ENCODE measurements at regions not wholly inside any gene's neighbourhood (a gene's known extent, or its start where the extent isn't known, plus 50 kb on each side); places are given as distances from the start of the nearest gene placed in this dataset.

DNA sequence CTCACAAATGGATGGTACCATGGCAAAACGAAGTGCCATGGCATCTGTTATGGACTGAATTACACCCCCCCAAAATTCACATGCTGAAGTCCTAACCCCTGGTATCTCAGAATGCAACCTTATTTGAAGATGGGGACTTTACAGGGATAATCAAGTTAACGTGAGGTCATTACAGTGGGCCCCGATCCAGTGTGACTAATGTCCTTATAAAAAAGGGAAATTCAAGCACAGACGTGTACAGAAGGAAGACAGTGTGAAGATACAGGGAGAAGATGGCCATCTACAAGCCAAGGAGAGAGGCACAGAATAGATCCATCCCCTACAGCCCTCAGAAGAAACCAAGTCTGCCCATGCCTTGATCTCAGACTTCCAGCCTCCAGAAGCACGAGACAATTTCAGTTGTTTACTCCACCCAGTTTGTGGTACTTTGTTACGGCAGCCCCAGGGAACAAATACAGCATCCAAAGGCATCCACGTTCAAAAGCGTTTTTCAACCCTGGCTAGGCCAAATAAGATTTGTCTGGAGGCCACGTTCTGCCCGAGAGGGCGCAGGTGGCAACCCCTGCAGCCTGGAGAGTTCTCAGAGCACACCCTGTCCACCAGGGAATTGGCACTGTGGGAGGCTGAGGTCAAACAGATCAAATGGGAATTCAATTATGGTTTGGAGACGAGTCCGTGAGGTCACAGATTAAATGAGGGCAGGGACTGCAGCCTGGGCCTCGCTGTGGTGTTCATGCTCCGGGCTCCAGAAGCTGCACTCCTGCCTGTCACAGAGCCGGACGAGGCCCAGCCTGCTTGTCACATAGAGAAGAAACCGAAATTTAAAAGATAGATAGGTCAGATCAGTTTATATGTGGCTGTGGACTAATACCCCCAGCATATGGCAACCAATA lies 494.8 kb downstream of the SHQ1 start:
- no peak for DNase-seq

DNA sequence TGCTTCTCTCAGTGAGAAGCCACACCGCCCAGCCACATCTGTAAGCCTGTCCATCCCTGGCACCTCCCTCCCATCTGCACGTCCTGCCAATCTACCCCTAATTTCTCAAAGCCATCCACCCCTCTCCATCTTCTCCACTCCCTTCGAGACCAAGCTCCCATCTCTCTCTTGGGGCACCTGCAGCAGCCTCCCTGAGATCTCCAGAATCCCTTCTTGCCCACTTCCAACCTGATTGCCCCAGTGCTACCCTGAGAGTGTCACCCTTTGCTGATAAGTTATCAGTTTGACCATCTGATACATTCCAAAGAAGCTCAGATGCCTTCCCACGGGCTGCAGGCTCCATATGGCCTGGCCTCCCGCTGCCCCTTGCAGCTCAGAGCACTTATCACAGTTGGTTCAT lies 496.1 kb downstream of the SHQ1 start:
- no peak for DNase-seq

DNA sequence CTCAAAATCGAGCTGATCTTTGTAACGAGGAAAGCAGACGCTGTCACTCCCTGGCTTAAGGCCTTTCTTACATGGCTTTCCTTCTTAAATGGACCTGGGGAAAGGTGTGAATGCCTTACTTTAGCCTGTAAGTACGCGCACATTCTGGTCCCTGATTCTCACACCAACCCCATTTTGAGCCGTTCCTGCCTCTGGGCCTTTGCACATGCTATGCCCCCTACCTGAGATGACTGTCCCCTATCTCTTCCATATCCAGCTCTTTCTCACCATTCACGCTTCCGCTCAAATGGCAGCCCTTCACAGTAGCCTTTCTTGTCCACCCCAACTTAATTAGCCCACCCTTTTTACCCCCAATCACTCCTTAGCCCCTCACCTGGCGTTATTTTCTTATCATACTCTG lies 496.7 kb downstream of the SHQ1 start:
- no peak for DNase-seq

DNA sequence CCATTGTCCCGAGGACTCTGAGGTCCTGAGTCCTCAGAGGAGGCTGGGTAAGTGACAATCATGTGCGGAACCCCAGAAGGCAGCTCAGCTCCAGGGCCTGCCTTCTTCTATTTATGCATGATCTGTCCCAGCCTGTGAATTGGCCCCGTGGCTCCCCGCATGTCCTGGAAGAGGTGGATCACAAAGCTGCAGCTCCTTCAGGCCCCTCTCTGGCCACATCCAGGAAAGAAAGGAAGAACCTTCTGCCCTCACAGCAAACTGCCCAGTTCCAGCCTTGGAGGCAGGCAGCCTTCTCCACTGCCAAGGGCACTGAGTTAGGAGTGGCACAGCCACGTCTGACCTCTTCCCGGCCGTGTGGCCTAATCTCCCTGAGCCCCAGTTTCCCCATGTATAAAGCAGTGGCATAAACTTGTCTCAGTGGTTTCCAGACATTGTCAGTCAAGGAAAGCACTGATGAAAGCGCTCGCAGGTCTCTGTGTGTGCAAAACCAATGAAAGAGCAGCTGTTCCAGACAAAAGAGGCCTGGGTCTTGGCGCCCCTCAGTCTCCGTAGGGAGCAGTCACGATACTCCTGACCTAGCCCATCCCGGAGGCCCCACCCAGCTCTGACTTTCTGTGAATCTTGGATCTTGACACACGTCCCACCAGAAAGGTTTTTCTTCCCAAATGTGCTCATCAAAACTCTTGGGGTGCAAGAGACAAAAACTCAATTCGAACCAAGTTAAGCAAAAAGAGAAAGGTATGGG lies 497.3 kb downstream of the SHQ1 start:
- DNase-seq, result no peak

DNA sequence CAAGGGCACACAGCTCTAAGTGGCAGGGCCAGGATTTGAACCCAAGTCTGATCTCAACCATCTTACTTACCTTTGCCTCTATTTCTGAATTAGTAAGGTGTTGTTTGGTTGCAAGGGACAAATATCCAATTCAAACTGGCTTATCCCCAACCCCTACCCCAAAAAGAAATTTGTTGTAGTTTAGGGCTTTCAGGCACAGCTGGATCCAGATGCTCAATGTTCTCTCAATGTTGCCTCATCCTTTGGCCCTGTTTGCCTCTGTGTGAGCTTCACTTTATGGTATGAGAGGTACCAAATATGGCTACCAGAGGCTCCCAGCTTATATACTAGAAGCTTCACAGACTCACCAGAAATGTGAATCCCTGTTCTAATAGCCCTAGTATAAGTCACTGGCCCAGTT lies 499.9 kb downstream of the SHQ1 start:
- no peak for DNase-seq

DNA sequence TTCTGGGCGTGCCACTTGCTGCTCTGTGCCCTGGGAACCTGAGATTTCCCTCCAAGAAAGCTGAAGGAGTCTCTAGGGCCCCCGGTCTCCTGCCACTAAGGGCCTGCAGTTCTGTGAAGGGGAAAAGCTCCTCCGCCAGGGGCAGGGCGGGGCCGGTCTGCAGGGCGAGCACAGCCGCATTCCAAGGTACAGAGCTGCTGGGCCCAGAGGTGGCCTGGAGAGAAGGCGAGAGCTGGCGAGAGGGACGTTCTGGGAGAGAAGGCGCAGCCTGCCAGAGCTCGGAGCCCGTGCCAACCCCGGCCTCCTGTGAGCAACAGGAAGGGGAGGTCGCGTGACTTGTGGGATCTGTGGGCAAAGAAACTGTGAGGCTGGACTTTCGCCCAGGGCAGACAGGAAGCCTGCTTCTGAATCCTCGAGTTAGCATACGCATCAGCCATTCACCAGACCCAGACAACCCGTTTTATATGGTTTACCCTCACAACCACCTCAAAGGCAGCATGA lies 500.4 kb downstream of the SHQ1 start:
- DNase-seq, result no peak

DNA sequence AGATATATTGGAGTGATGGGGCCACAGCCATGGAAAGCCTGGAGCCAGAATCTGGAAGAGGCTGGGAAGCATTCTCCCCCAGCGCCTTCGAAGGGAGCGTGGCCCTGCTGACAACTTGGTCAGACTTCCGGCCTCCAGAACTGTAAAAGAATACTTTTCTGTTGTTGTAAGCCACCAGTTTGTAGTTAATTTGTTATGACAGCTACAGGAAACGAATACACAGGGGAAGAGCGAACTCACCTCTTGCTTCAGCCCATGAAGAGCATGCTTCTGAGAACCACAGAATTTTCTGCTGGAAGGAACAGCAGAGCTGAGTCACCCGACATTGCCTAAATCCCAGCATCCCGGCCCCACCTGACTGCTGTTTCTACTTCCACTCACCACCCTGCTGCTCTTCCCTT lies 501.7 kb downstream of the SHQ1 start:
- DNase-seq, result no peak

DNA sequence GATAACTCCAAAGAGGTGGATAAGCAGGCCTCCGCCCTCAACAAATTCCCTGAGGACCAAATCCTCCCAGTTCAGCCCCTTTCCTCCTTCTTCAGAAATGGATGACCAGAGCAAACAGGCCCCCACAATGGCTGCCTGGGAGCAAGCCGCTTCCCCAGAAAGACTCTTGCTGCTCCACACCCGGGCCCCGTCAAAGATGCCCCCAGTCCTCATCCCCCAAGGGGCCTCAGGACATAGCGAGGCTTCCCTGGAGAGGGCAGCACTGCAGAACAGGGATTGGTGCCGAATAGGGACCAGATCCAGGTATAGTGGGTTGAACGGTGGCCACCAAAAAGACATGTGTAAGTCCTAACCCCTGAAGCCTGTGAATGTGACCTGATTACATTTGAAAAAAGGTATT lies 502.3 kb downstream of the SHQ1 start:
- DNase-seq, result no peak

DNA sequence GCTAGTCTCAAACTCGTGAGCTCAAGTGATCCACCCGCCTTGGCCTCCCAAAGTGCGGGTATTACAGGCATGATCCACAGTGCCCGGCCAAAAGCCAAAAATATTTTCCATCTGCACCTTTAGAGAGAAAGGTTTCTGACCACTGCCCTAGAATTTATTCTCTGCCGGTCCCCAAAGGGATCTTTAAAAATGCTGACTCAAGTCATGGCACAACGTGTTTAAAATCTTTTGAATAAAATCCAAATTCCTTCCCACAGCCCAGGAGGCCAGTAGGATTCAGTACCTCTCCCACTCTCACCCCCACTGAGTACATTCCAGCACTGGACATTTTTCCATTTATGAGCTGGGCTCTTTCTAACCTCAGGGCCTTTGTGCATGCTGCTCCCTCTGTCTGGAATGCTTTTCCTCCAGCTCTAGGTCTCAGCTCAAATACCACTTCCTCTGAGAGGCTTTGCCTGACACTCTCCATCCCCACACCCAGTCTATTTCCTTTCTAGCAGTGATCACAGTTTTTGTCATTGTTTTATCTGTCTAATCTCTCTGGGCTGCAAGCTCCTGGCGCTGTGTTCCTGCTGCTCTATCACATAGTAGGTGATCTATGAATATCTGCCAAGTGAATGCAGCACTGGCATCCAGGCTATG lies 502.9 kb downstream of the SHQ1 start:
- DNase-seq, result no peak

DNA sequence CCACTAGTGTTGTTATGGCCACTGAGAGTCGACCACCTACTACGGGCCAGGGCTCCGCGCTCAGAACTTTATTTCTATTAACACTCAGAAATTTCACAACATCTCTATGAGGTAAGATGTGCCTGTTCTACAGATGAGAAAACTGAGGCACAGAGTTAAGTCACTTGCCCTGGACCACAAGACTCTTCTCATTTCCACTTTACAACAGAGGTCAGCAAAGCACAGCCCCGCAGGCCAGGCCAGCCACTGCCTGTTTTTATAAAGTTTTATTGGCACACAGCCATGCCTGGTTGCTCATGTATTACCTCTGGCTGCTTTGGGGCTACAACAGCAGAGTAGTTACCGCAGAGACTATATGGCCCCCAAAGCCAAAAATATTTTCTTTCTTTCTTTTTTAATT lies 503.6 kb downstream of the SHQ1 start:
- DNase-seq, result no peak

DNA sequence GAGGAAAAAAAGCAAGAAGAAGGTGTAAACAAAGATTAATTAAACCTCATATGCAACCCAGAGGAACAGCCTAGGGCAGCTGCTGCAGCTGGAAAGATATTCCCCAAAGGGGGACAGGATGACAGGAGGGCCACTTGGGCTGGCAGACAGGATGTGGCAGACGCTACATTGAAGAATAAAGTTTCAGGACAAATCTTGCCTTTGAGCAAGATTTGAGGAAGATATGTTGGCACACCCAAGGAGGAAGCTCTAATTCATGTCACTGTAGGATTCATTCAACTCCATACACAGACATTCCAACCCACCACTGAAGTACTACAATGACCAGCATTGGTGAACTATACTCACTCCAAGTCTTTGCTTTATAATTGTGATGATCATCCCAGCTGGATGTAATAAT lies 504.0 kb downstream of the SHQ1 start:
- DNase-seq, result no peak

DNA sequence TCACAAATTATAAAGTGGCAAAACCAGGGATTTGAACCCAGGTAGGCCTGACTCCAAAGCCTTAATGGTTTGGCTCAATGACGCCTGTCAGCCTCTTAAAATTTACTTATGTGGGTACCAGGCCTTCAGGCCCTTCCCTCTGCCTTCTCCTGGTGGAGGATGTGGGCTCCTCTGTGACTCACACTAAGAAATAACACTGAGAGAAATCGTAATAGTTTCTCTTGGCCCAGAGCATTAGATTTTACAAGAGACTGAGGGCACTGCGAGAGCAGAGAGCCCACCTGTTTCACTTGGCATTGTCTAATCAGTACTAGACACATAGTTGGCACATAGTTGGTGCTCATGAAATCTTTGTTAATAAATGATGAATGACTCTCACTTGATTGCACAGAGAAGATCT lies 505.2 kb downstream of the SHQ1 start:
- DNase-seq, result no peak

DNA sequence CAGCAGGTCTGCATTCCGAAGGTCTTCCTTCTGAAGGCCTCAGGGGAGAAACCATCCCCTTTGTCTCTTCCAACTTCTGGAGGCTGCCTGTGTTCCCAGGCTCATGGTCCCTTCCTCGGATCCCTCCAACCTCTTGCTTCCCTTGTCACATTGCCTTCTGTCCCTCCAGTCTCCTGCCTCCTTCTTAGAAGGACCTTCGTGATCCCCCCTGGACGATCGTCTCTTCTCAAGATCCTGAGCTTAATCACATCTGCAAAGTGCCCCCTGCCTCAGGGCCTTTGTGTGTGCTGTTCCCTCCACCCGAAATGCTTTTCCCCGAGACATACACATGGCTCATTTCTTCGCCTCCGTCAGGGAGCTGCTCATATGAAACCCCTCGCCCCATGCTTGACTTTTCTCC lies 505.8 kb downstream of the SHQ1 start:
- no peak for DNase-seq

DNA sequence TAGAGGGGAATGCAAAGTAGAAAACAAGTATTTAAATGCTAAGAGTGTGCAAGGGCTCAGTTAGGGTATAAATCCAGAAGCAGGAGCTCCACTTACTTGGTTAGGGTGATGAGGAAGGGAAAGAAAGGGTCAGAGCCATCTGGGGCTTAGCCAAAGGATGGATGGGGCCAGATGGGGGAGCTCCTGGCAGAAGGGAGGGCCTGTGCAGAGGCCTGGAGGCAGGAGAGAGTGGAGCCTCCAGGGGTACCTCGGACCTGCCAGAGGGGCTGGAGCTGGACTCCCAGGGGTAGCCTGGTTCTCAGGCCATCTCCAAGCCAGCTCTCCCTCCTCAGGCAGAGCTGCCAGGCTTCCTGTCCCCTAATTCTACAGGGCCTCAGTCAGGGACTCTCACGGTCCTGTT lies 506.3 kb downstream of the SHQ1 start:
- no peak for DNase-seq

DNA sequence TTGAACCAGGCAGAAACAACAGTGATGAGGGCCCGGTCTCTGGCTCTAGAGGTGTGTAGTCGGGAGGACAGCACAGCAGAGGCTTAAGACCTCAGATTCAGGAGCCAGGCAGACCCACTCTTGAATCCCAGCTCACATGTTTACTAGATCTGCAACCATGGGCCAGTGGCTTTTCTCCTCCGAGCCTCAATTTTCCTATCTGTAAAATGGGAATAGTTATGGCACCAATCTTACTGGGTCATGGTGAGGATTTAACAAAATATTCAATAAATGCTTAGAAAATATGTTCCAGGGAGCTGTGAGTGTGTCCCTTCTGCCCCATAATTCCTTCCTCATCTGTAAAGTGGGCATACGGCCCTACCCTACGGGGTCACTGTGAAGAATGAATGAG lies 506.9 kb downstream of the SHQ1 start:
- no peak for DNase-seq

DNA sequence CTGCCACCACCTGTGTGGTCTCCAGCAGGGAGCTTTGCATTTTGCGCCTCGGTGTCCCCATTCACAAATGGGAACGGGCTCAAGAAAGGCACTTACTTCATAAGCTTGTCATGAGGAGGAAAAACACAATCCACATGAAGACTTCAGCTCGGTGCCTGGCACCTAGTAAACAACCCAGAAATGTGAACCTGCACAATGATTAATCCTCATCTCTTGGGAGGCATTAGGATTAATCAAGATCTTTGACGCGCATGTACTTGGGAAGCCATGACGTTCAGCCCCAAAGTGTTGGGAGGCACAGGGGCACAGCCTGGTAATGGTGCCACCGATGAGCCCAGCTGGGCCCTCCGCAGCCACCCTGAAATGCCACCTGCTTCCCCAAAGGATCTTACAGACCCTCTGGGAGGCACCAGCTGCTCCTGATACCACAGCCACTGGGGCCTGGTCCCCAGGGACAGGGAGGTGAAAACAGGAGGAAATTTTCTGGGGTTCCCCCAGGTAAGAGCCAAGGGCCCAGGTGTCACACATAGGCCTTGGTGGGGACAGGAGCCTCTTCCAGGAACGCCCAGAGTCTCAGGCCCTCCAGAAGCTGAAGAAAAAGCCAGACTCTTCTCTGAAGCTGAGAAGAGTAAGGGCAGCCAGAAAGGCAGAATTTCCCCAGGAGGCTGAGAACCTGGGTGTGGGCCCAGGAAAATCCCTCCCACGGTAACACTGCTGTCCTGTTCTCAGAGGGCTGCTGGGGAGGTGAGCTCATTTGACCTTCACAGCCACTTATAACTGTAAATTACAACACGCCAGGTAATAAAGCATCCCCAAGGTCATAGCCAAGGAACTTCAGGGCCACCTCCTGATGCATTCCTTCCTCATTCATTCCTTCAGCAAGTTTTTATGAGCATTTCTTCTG lies 507.5 kb downstream of the SHQ1 start:
- DNase-seq, result no peak

DNA sequence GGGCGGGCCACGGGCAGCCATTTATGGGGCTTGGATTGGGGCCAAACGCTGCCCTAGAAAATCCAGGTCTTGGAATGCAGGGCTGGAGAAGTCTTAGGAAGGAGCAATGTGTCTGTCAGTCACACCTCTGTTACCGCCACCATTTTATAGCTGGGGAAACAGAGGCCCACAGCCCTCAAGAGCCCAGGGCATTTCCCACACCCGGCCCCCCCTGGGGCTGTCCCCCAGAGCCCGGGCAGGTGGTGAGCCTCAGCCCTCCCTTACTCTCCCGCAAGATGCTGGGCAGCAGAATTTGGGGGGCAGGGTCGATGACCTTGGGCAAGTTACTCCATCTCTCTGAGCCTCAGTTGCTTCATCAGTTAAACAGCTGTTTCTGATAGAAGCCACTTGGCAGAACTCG lies 508.2 kb downstream of the SHQ1 start:
- DNase-seq, result no peak

DNA sequence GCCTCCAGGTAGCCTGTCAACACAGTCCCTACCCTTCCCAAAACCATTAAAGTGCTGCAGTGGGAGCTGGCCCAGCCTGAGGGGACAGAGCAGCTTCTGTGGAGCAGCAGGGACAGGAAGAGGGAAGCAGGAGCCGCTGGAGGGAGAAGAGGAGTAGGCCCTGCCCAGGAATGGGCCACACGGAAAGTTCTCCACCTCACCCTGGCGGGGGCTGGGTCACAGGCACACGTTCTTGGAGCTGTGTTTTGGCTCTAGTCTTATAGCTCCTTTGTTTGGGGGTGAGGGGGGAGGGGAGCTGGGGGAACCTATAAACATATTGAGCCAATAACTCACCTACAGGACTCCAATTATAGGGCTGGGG lies 508.6 kb downstream of the SHQ1 start:
- no peak for DNase-seq

DNA sequence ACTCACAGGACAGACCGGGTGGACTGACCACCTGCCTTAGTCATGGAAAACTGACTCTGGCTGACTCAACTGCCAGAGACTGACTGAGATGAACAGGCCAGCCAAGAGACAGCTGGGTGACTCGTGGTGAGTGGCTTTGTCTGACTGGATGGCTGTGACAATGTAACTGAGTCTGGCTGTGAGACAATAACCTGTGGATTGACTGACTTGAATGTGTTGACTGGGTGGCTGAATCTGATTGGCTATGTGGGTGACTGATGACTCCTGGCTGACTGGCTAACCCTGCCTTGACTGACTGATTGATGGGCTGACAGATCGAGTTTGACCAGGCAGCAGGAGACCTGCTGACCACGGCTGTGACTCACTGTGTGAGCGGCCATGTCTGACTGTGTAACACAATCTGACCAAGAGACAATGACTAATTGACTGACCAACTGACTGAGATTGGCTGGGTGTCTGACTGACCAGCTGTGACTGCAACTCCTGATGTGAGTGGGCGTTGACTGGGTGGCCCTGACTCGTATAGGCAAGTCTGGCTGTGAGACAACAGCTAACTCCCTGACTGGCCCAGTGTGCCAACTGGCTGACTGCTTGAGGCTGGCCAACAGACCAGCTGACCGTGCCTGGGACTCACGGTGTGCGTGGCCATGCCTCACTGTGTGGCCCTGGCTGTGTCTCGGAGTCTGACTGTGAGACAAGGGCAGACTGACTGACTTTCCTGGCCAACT lies 509.1 kb downstream of the SHQ1 start:
- DNase-seq, result no peak

DNA sequence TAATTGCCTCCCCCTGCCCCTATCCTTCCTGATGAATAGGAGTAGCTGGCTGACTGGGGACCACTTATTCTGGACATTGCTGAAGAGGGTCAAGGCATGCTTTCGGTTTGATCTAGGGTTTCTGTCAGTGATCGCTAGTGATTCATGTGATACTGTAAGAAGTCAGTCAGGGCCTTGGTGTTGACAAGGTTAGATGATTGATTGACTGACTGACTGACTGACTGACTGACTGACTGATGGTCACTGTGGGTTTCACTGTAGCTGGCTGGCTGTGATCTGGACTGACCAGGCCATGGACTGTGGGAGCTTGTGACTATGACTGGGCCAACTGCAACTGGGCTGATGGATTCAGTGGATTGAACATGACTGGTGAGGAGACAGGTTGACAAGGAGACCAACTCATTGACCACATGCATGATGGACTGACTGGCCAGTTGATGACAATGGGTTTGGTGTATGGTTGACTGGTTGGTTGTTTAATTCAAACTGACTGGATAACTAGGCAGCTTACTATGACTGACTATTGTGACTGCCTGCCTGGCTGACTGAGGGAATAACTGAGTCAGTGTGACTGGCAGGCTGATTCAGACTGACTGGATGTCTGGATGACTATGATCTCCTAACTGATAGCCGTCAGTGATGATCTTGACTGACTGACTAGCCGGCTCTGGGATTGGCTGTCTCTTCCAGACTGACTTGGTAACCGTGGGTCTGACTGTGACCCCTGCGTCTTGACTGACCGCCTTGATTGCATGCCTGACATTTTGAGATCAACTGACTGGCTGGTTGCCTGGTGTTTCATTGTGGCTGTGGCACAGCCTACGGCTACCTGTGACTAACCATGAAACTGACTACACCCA lies 509.9 kb downstream of the SHQ1 start:
- no peak for DNase-seq

DNA sequence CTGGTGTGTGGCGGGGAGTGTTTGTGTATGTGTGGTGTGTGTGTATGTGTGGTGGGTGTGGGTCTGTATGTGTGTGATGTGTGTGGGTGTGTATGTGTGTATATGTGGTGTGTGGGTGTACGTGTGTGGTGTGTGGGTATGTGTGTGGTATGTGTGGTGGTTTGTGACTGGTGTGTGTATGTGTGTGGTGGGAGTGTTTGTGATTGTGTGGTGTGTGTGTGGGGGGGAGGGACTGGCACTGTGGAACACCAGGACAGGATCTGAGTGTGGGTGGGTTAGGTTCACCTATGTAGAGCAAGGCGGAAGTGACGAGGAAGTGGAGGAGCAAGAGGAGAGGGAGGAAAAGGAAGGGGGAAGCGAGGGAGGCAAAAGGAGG lies 510.8 kb downstream of the SHQ1 start:
- DNase-seq, result no peak

Data from NCI-H1930 (cell line).